ENCODE measurements at regions not wholly inside any gene's neighbourhood (a gene's known extent, or its start where the extent isn't known, plus 50 kb on each side); places are given as distances from the start of the nearest gene placed in this dataset.

- 10% methylated on average over 4 of the region's 4 CpGs for WGBS (ENCODE audit: insufficient coverage, insufficient replicate concordance, low lambda C conversion rate, missing lambda C conversion rate)
- Histone ChIP-seq H3K79me2 (ENCODE audit: control insufficient read depth, insufficient read depth, low read length) (no peaks in the 10 kb centered on the region), H4K20me1 (ENCODE audit: control insufficient read depth, insufficient read depth) (no peaks in the 10 kb centered on the region), H3K9me3 (replicated peaks; ENCODE audit: control insufficient read depth, insufficient read depth, low read length) (no peaks in the 10 kb centered on the region), H3K4me2 (ENCODE audit: control insufficient read depth, insufficient read depth) (no peak overlapping the region), H3K4me1 (ENCODE audit: control insufficient read depth, insufficient read depth, low read length) (no peaks in the 10 kb centered on the region), H2AFZ (ENCODE audit: control insufficient read depth, low read depth, low read length) (no peak overlapping the region), H3K27me3 (replicated peaks in 1 of 2; ENCODE audit: control insufficient read depth in 2 of 2, insufficient read depth in 2 of 2, low read length in 1 of 2) (no peaks in the 10 kb centered on the region), H3K4me3 (no peak overlapping the region), H3K9ac (ENCODE audit: control insufficient read depth, insufficient read depth, low read length) (no peak overlapping the region), H3K36me3 (ENCODE audit: control insufficient read depth in 2 of 2, insufficient read depth in 2 of 2, low read length in 1 of 2) (no peaks in the 10 kb centered on the region), H3K27ac (ENCODE audit: control insufficient read depth, insufficient read depth) (no peak overlapping the region)
- ATAC-seq (no peak), FAIRE-seq (no peak), DNase-seq (ENCODE audit: low read depth, low spot score) (no peak)
- intact Hi-C loops (cut with micrococcal nuclease; ENCODE audit: unreplicated experiment) (no loop called here), in situ Hi-C loops (cut with MboI) (no loop called here)
- no TSS peak for BruUV-seq (replicated peaks)
- TF ChIP-seq, protein P1, sequence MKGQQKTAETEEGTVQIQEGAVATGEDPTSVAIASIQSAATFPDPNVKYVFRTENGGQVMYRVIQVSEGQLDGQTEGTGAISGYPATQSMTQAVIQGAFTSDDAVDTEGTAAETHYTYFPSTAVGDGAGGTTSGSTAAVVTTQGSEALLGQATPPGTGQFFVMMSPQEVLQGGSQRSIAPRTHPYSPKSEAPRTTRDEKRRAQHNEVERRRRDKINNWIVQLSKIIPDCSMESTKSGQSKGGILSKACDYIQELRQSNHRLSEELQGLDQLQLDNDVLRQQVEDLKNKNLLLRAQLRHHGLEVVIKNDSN (IDR thresholded peaks at IDR 0.05; ENCODE audit: borderline replicate concordance, extremely low read length, insufficient read depth, low read depth, low read length): no peak
- TF ChIP-seq SMAD5 (IDR thresholded peaks at IDR 0.05; ENCODE audit: low read depth) (no peak), NFYB (IDR thresholded peaks at IDR 0.05; ENCODE audit: insufficient read depth, low read depth, low read length) (no peak)
- TF ChIP-seq, protein P2, sequence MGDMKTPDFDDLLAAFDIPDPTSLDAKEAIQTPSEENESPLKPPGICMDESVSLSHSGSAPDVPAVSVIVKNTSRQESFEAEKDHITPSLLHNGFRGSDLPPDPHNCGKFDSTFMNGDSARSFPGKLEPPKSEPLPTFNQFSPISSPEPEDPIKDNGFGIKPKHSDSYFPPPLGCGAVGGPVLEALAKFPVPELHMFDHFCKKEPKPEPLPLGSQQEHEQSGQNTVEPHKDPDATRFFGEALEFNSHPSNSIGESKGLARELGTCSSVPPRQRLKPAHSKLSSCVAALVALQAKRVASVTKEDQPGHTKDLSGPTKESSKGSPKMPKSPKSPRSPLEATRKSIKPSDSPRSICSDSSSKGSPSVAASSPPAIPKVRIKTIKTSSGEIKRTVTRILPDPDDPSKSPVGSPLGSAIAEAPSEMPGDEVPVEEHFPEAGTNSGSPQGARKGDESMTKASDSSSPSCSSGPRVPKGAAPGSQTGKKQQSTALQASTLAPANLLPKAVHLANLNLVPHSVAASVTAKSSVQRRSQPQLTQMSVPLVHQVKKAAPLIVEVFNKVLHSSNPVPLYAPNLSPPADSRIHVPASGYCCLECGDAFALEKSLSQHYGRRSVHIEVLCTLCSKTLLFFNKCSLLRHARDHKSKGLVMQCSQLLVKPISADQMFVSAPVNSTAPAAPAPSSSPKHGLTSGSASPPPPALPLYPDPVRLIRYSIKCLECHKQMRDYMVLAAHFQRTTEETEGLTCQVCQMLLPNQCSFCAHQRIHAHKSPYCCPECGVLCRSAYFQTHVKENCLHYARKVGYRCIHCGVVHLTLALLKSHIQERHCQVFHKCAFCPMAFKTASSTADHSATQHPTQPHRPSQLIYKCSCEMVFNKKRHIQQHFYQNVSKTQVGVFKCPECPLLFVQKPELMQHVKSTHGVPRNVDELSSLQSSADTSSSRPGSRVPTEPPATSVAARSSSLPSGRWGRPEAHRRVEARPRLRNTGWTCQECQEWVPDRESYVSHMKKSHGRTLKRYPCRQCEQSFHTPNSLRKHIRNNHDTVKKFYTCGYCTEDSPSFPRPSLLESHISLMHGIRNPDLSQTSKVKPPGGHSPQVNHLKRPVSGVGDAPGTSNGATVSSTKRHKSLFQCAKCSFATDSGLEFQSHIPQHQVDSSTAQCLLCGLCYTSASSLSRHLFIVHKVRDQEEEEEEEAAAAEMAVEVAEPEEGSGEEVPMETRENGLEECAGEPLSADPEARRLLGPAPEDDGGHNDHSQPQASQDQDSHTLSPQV (IDR thresholded peaks at IDR 0.05): no peak
- TF ChIP-seq, protein P3, sequence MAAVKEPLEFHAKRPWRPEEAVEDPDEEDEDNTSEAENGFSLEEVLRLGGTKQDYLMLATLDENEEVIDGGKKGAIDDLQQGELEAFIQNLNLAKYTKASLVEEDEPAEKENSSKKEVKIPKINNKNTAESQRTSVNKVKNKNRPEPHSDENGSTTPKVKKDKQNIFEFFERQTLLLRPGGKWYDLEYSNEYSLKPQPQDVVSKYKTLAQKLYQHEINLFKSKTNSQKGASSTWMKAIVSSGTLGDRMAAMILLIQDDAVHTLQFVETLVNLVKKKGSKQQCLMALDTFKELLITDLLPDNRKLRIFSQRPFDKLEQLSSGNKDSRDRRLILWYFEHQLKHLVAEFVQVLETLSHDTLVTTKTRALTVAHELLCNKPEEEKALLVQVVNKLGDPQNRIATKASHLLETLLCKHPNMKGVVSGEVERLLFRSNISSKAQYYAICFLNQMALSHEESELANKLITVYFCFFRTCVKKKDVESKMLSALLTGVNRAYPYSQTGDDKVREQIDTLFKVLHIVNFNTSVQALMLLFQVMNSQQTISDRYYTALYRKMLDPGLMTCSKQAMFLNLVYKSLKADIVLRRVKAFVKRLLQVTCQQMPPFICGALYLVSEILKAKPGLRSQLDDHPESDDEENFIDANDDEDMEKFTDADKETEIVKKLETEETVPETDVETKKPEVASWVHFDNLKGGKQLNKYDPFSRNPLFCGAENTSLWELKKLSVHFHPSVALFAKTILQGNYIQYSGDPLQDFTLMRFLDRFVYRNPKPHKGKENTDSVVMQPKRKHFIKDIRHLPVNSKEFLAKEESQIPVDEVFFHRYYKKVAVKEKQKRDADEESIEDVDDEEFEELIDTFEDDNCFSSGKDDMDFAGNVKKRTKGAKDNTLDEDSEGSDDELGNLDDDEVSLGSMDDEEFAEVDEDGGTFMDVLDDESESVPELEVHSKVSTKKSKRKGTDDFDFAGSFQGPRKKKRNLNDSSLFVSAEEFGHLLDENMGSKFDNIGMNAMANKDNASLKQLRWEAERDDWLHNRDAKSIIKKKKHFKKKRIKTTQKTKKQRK (IDR thresholded peaks at IDR 0.05; ENCODE audit: low read depth, low read length): no peak
- SMC1A ChIA-PET (ENCODE audit: uncharacterized antibody, unreplicated experiment): no interaction called here
- POLR2A ChIA-PET: no interaction called here
- CTCF ChIA-PET: no interaction called here
- RAD21 ChIA-PET (ENCODE audit: unreplicated experiment): no interaction called here
These were observed 217.3 kb upstream of the NAV3 start for GRCh38 chr12:77613411-77613810.

Data from GM12878 (cell line).